Loucy (cell line): ENCODE measurements at regions not wholly inside any gene's neighbourhood (a gene's known extent, or its start where the extent isn't known, plus 50 kb on each side); places are given as distances from the start of the nearest gene placed in this dataset.

Experiments
- H2AFZ ChIP-seq: fragments of 200-600 bp; sonication (generic); 2 replicates; pipeline ENCODE4 v1.6.0; 2016; ENCODE audit warnings: antibody characterized with exemption, mild to moderate bottlenecking, low read length, moderate library complexity
- H3F3A ChIP-seq: fragments of 200-600 bp; 2 replicates; pipeline ENCODE4 v1.6.0; 2016; ENCODE audit warnings: antibody characterized with exemption, low read depth, mild to moderate bottlenecking
- H3K27me3 ChIP-seq: fragments of 200-600 bp; sonication (generic); 2 replicates; pipeline ENCODE4 v1.6.1; 2014; ENCODE audit warnings: low read length, mild to moderate bottlenecking; ENCODE audit not compliant: insufficient read depth, poor library complexity, severe bottlenecking
- H3K36me3 ChIP-seq: fragments of 200-600 bp; sonication (generic); 2 replicates; pipeline ENCODE4 v1.6.1; 2016; ENCODE audit warnings: low read length; ENCODE audit not compliant: insufficient read depth
- H3K4me1 ChIP-seq: fragments of 200-600 bp; sonication (generic); 2 replicates; pipeline ENCODE4 v1.5.1; 2014; ENCODE audit warnings: low read length, mild to moderate bottlenecking; ENCODE audit not compliant: insufficient read depth, poor library complexity, severe bottlenecking
- H3K4me2 ChIP-seq: fragments of 200-600 bp; sonication (generic); 2 replicates; pipeline ENCODE4 v1.6.0; 2014; ENCODE audit warnings: antibody characterized with exemption, low read length, low read depth, mild to moderate bottlenecking; ENCODE audit not compliant: poor library complexity, severe bottlenecking
- H3K4me3 ChIP-seq: fragments of 200-600 bp; sonication (generic); 2 replicates; pipeline ENCODE4 v1.5.1; 2014; ENCODE audit warnings: low read length, mild to moderate bottlenecking, mixed read lengths; ENCODE audit not compliant: poor library complexity, severe bottlenecking
- H3K79me2 ChIP-seq: fragments of 200-600 bp; sonication (generic); 2 replicates; pipeline ENCODE4 v1.6.1; 2014; ENCODE audit warnings: low read length; ENCODE audit not compliant: insufficient read depth
- H3K9ac ChIP-seq: fragments of 200-600 bp; sonication (generic); 2 replicates; pipeline ENCODE4 v1.6.0; 2014; ENCODE audit warnings: mild to moderate bottlenecking, low read depth, low read length, moderate library complexity; ENCODE audit not compliant: poor library complexity, severe bottlenecking
- H3K9me2 ChIP-seq: fragments of 200-600 bp; sonication (generic); replicated peaks from 2 replicates; pipeline ENCODE4 v1.6.1; 2016; ENCODE audit warnings: low read depth, low read length, mixed read lengths
- H3K9me3 ChIP-seq: fragments of 200-600 bp; sonication (generic); 2 replicates; pipeline ENCODE4 v1.6.1; 2014; ENCODE audit warnings: mild to moderate bottlenecking, antibody characterized with exemption, low read length, low read depth; ENCODE audit not compliant: insufficient read depth
- H4K20me1 ChIP-seq: fragments of 200-600 bp; sonication (generic); 2 replicates; pipeline ENCODE4 v1.6.0; 2014; ENCODE audit warnings: antibody characterized with exemption, low read length, mild to moderate bottlenecking; ENCODE audit not compliant: insufficient read depth, poor library complexity, severe bottlenecking
- CTCF ChIP-seq: fragments of 200-600 bp; sonication (generic); conservative IDR thresholded peaks from 2 replicates; pipeline ENCODE4 v1.5.1; 2014; ENCODE audit warnings: mild to moderate bottlenecking, antibody characterized with exemption, low read length
- EZH2phosphoT487 ChIP-seq: fragments of 200-600 bp; IDR thresholded peaks from 2 replicates; pipeline ENCODE4 v1.6.1; 2018; ENCODE audit warnings: antibody characterized with exemption, mild to moderate bottlenecking, moderate library complexity, borderline replicate concordance

- 0 out of 2 replicates have a peak, but pooled peaks cover 5% of the 10 kb centered on the region for H3K36me3 ChIP-seq
- H3K4me3 ChIP-seq = peak overlapping the region; percentile 59
- H3K79me2 ChIP-seq = peaks cover 40% of the 10 kb centered on the region
- H3F3A ChIP-seq = no peaks in the 10 kb centered on the region
- no peak overlapping the region for H2AFZ ChIP-seq
- peaks cover 13% of the 10 kb centered on the region for H3K4me1 ChIP-seq
- no peaks in the 10 kb centered on the region for H3K27me3 ChIP-seq
- no peaks in the 10 kb centered on the region; the same call in 1 of the 2 replicates for H3K9me3 ChIP-seq
- H3K9ac ChIP-seq = peak overlapping the region; percentile 60
- H3K4me2 ChIP-seq = peak overlapping the region; percentile 75
- H4K20me1 ChIP-seq = peaks cover 4% of the 10 kb centered on the region
- no peaks in the 10 kb centered on the region for H3K9me2 ChIP-seq
- TF ChIP-seq CTCF = no peak
- TF ChIP-seq EZH2phosphoT487 = no peak
Observed at GRCh38 chr14:89509891-89510290, 92.9 kb upstream of the FOXN3 start.

GRCh38 chr14:89508863-89509262 is 91.8 kb upstream of the FOXN3 start:
- peaks cover 30% of the 10 kb centered on the region for H3K79me2 ChIP-seq
- H3K27me3 ChIP-seq = no peaks in the 10 kb centered on the region
- no peak for TF ChIP-seq CTCF
- TF ChIP-seq EZH2phosphoT487 = no peak
- H2AFZ ChIP-seq = no peak overlapping the region
- H3K4me2 ChIP-seq = no peak overlapping the region
- H3K4me3 ChIP-seq = no peak overlapping the region
- no peaks in the 10 kb centered on the region for H3K9me2 ChIP-seq
- H3K36me3 ChIP-seq = 0 out of 2 replicates have a peak, but pooled peaks cover 5% of the 10 kb centered on the region
- H3K9me3 ChIP-seq = no peaks in the 10 kb centered on the region; the same call in 1 of the 2 replicates
- H3K9ac ChIP-seq = no peak overlapping the region
- peaks cover 6% of the 10 kb centered on the region for H4K20me1 ChIP-seq
- H3F3A ChIP-seq = no peaks in the 10 kb centered on the region
- peaks cover 22% of the 10 kb centered on the region for H3K4me1 ChIP-seq

GRCh38 chr14:89507926-89508460 is 91.0 kb upstream of the FOXN3 start:
- Histone ChIP-seq H3F3A (no peaks in the 10 kb centered on the region), H3K36me3 (0 out of 2 replicates have a peak, but pooled peaks cover 5% of the 10 kb centered on the region), H3K9ac (no peak overlapping the region), H2AFZ (no peak overlapping the region), H3K79me2 (peaks cover 33% of the 10 kb centered on the region), H3K4me1 (peaks cover 22% of the 10 kb centered on the region), H3K9me3 (no peaks in the 10 kb centered on the region; the same call in 1 of the 2 replicates), H3K4me3 (no peak overlapping the region), H4K20me1 (peaks cover 6% of the 10 kb centered on the region), H3K9me2 (no peaks in the 10 kb centered on the region), H3K4me2 (no peak overlapping the region), H3K27me3 (no peaks in the 10 kb centered on the region)
- no peak for TF ChIP-seq CTCF
